OCI-LY3 (cell line): ENCODE measurements at regions not wholly inside any gene's neighbourhood (a gene's known extent, or its start where the extent isn't known, plus 50 kb on each side); places are given as distances from the start of the nearest gene placed in this dataset.

Source experiments
- EZH2phosphoT487 ChIP-seq: fragments of 200-600 bp; shearing (Covaris generic); IDR thresholded peaks from 2 replicates; pipeline ENCODE4 v1.6.1; 2018; ENCODE audit warnings: antibody characterized with exemption, mixed run types, low read depth
- TF ChIP-seq, protein P1 (sequence below): fragments of 200-600, 300-600 bp; sonication (generic); IDR thresholded peaks from 2 replicates; pipeline ENCODE4 v1.5.1; 2014; ENCODE audit warnings: antibody characterized with exemption, low read length, low read depth

DNA sequence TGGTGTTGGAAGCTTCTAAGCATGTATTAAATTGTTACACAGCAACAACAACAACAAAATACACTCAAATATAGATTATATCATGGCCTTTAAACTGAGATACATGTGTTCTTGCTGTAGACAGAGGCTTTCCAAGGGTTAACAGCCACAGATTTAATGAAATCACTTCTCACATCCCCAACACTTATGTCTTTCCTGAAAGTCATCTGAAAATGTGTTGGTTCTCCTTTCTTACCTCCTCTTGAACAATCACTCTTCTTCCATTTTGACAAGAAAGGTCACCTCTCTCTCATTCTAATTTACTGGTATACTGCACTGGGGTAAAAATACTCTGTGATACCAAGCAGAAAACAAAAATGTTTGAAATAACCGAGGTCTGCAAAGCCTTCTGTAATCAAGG is 507.3 kb upstream of the KCNMB2 start:
- TF ChIP-seq, protein P1, sequence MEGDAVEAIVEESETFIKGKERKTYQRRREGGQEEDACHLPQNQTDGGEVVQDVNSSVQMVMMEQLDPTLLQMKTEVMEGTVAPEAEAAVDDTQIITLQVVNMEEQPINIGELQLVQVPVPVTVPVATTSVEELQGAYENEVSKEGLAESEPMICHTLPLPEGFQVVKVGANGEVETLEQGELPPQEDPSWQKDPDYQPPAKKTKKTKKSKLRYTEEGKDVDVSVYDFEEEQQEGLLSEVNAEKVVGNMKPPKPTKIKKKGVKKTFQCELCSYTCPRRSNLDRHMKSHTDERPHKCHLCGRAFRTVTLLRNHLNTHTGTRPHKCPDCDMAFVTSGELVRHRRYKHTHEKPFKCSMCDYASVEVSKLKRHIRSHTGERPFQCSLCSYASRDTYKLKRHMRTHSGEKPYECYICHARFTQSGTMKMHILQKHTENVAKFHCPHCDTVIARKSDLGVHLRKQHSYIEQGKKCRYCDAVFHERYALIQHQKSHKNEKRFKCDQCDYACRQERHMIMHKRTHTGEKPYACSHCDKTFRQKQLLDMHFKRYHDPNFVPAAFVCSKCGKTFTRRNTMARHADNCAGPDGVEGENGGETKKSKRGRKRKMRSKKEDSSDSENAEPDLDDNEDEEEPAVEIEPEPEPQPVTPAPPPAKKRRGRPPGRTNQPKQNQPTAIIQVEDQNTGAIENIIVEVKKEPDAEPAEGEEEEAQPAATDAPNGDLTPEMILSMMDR, result no peak
- TF ChIP-seq EZH2phosphoT487, result no peak
